IMR-90 (cell line): ENCODE measurements at regions not wholly inside any gene's neighbourhood (a gene's known extent, or its start where the extent isn't known, plus 50 kb on each side); places are given as distances from the start of the nearest gene placed in this dataset.
A peak's percentile ranks its signal among the peaks of the same experiment; 100 is the strongest.

Experiments
- ATAC-seq: fragments of 200-7000 bp; cut with Tn5 transposase; 2 replicates; pipeline ENCODE4 v1.9.1; 2020; ENCODE audit warnings: low read depth, mild to moderate bottlenecking, moderate library complexity
- BruUV-seq: library from RNA; stranded (reverse); fragments of 400-500 nt; replicated peaks from 2 replicates; lab custom pipeline; 2021; lab: Mats Ljungman, UMichigan
- CTCF ChIA-PET: fragments of 300-600 bp; formaldehyde crosslinking; extraction: SDS; loops from one replicate; lab custom pipeline; 2021; ENCODE audit warnings: antibody characterized with exemption; lab: Yijun Ruan, JAX
- POLR2A ChIA-PET: fragments of 300-600 bp; sonication (Branson Sonifier 250); formaldehyde crosslinking; loops from one replicate; lab custom pipeline; 2022; ENCODE audit warnings: antibody characterized with exemption; ENCODE audit not compliant: unreplicated experiment; lab: Charles Lee
- DNase-seq: peaks from one replicate; pipeline ENCODE4 v3.0.0; 2013
- H2AFZ ChIP-seq: replicated peaks from 2 replicates; pipeline ENCODE3; 2013; ENCODE audit warnings: low read length, mild to moderate bottlenecking; ENCODE audit not compliant: poor library complexity
- H2AK5ac ChIP-seq: 2 replicates; pipeline ENCODE4 v1.6.1; 2013; ENCODE audit warnings: low read depth, low read length, inconsistent platforms
- H2AK9ac ChIP-seq: replicated peaks from 2 replicates; pipeline ENCODE3; 2013; ENCODE audit warnings: mild to moderate bottlenecking, low read depth, low read length, moderate library complexity; ENCODE audit not compliant: poor library complexity
- H2BK120ac ChIP-seq: 2 replicates; pipeline ENCODE4 v1.6.1; 2013; ENCODE audit warnings: low read depth, low read length, inconsistent platforms
- H2BK15ac ChIP-seq: 3 replicates; pipeline ENCODE4 v1.6.1; 2013; ENCODE audit warnings: low read depth, low read length, inconsistent platforms
- H2BK20ac ChIP-seq: 2 replicates; pipeline ENCODE4 v1.6.1; 2013; ENCODE audit warnings: low read depth, mild to moderate bottlenecking, inconsistent platforms, low read length, moderate library complexity
- H2BK5ac ChIP-seq: 2 replicates; pipeline ENCODE4 v1.6.1; 2013; ENCODE audit warnings: mild to moderate bottlenecking, low read depth, low read length, inconsistent platforms; ENCODE audit not compliant: poor library complexity, severe bottlenecking
- H3K14ac ChIP-seq: replicated peaks from 2 replicates; pipeline ENCODE4 v1.6.1; 2013; ENCODE audit warnings: low read depth, low read length, inconsistent platforms
- H3K18ac ChIP-seq: 2 replicates; pipeline ENCODE4 v1.6.1; 2013; ENCODE audit warnings: low read depth, low read length, control low read depth
- H3K23ac ChIP-seq: 2 replicates; pipeline ENCODE4 v1.6.1; 2013; ENCODE audit warnings: low read depth, low read length, inconsistent platforms
- H3K27ac ChIP-seq: 2 replicates; pipeline ENCODE4 v1.5.1; 2013; ENCODE audit warnings: mild to moderate bottlenecking, control low read depth, low read length; ENCODE audit not compliant: insufficient read depth
- H3K27me3 ChIP-seq: 2 replicates; pipeline ENCODE4 v1.6.1; 2013; ENCODE audit warnings: low read length; ENCODE audit not compliant: control insufficient read depth, insufficient read depth
- H3K36me3 ChIP-seq: 2 replicates; pipeline ENCODE4 v1.6.1; 2013; ENCODE audit warnings: low read length, mixed read lengths; ENCODE audit not compliant: control insufficient read depth, insufficient read depth
- H3K4ac ChIP-seq: 2 replicates; pipeline ENCODE4 v1.6.1; 2013; ENCODE audit warnings: low read depth, low read length, inconsistent platforms
- H3K4me1 ChIP-seq: 2 replicates; pipeline ENCODE4 v1.6.1; 2013; ENCODE audit warnings: low read length, mixed read lengths; ENCODE audit not compliant: control insufficient read depth, insufficient read depth
- H3K4me2 ChIP-seq: 2 replicates; pipeline ENCODE4 v1.6.1; 2013; ENCODE audit warnings: low read depth, mild to moderate bottlenecking, control low read depth, low read length, moderate library complexity
- H3K4me3 ChIP-seq: 2 replicates; pipeline ENCODE4 v1.5.1; 2013; ENCODE audit warnings: low read depth, mild to moderate bottlenecking, control low read depth, low read length, moderate library complexity; ENCODE audit not compliant: insufficient read depth
- H3K56ac ChIP-seq: 2 replicates; pipeline ENCODE4 v1.6.1; 2013; ENCODE audit warnings: low read length, inconsistent platforms; ENCODE audit not compliant: insufficient read depth; ENCODE audit errors: extremely low read depth
- H3K79me1 ChIP-seq, 2 experiments: 2 replicates each; pipeline ENCODE4 v1.6.1; 2013; ENCODE audit warnings: low read length in 2 of 2, inconsistent platforms in 1 of 2, low read depth in 1 of 2
- H3K9ac ChIP-seq: 2 replicates; pipeline ENCODE4 v1.6.1; 2013; ENCODE audit warnings: low read depth, low read length, control low read depth
- H3K9me1 ChIP-seq: 2 replicates; pipeline ENCODE4 v1.6.1; 2013; ENCODE audit warnings: low read length, inconsistent platforms; ENCODE audit not compliant: insufficient read depth
- H3K9me3 ChIP-seq: 2 replicates; pipeline ENCODE4 v1.6.1; 2013; ENCODE audit warnings: low read length; ENCODE audit not compliant: control insufficient read depth, insufficient read depth
- H4K20me1 ChIP-seq: 2 replicates; pipeline ENCODE4 v1.6.1; 2013; ENCODE audit warnings: low read length, inconsistent platforms; ENCODE audit not compliant: insufficient read depth
- H4K5ac ChIP-seq: 2 replicates; pipeline ENCODE4 v1.6.1; 2013; ENCODE audit warnings: mild to moderate bottlenecking, low read depth, low read length, control low read depth
- H4K8ac ChIP-seq, 2 experiments: 2 replicates each; pipeline ENCODE4 v1.6.1; 2013; ENCODE audit warnings: low read depth in 2 of 2, low read length in 2 of 2, control low read depth in 1 of 2, inconsistent platforms in 1 of 2
- H4K91ac ChIP-seq: 2 replicates; pipeline ENCODE4 v1.6.1; 2013; ENCODE audit warnings: low read depth, low read length, inconsistent platforms; ENCODE audit not compliant: insufficient read depth
- BHLHE40 ChIP-seq: fragments of 150-350 bp; IDR thresholded peaks from 2 replicates; pipeline ENCODE4 v1.6.1; 2016; ENCODE audit warnings: mild to moderate bottlenecking, low read depth, low read length
- CTCF ChIP-seq: conservative IDR thresholded peaks from 2 replicates; pipeline ENCODE4 v1.5.1; 2012; ENCODE audit warnings: mild to moderate bottlenecking, low read depth, low read length, improper control_type of control experiment
- MAZ ChIP-seq: IDR thresholded peaks from 2 replicates; pipeline ENCODE4 v1.6.1; 2012; ENCODE audit warnings: low read depth, mild to moderate bottlenecking, low read length, improper control_type of control experiment, moderate library complexity, borderline replicate concordance
- NFE2L2 ChIP-seq: fragments of 150-350 bp; IDR thresholded peaks from 2 replicates; pipeline ENCODE4 v1.6.1; 2016; ENCODE audit warnings: low read depth, mild to moderate bottlenecking, low read length
- RAD21 ChIP-seq: IDR thresholded peaks from 2 replicates; pipeline ENCODE4 v1.6.1; 2012; ENCODE audit warnings: low read length, improper control_type of control experiment
- RFX5 ChIP-seq: IDR thresholded peaks from 2 replicates; pipeline ENCODE4 v1.8.0; 2012; ENCODE audit warnings: low read depth, mild to moderate bottlenecking, low read length, moderate library complexity
- WGBS, 2 experiments: methylation state at CpG; one replicate each; pipeline versions ENCODE4 v1.1.5 to v1.1.7; 2013; ENCODE audit warnings: missing lambda C conversion rate in 2 of 2; ENCODE audit not compliant: insufficient read length in 1 of 2; ENCODE audit errors: extremely low coverage in 2 of 2; 5-methylcytosine and 5-hydroxymethylcytosine counted together
- dilution Hi-C: fragments of 300-500 bp; cut with HindIII; formaldehyde crosslinking; loops from one replicate; pipeline ENCODE4 v1.14.3; 2018; ENCODE audit warnings: low sequenced_read_pairs; ENCODE audit not compliant: unreplicated experiment
- in situ Hi-C: fragments of 300-500 bp; cut with MboI; formaldehyde crosslinking; loops from 3 replicates; pipeline ENCODE4 v1.14.3; 2019; ENCODE audit warnings: low sequenced_read_pairs, inconsistent platforms, mixed read lengths
- intact Hi-C: fragments of 100-400 bp; cut with micrococcal nuclease; formaldehyde crosslinking; loops from 2 replicates; pipeline ENCODE4 v1.10.0; 2022

- no peak overlapping the region for H2AK5ac ChIP-seq
- in situ Hi-C loops (no loop called here), dilution Hi-C loops (no loop called here), intact Hi-C loops (loop anchor here (5.0 to 10.0 kb wide), 2 partner anchors 122 to 349 kb away; no protein-coding TSS in a partner anchor)
- no peaks in the 10 kb centered on the region for H3K36me3 ChIP-seq
- no peak for TF ChIP-seq BHLHE40
- TF ChIP-seq NFE2L2: no peak
- TF ChIP-seq RFX5: no peak
- no peak for TF ChIP-seq RAD21
- no peak for TF ChIP-seq MAZ
- no peak for TF ChIP-seq CTCF
- ATAC-seq (no peak), DNase-seq (no peak)
- no TSS peak for BruUV-seq
- H4K20me1 ChIP-seq: no peaks in the 10 kb centered on the region
- H2AK9ac ChIP-seq: no peak overlapping the region
- 0 out of 2 replicates have a peak overlapping the region, but pooled peaks have one; percentile 14 for H2BK20ac ChIP-seq
- H4K91ac ChIP-seq: no peak overlapping the region; the same call in 1 of the 2 replicates
- peak overlapping the region; percentile 14; the same call in 1 of the 3 replicates for H2BK15ac ChIP-seq
- H2BK120ac ChIP-seq: 0 out of 2 replicates have a peak overlapping the region, but pooled peaks have one; percentile 22
- H3K56ac ChIP-seq: no peak overlapping the region
- ChIA-PET CTCF (no interaction called here), POLR2A (no interaction called here)
- H3K27me3 ChIP-seq: no peaks in the 10 kb centered on the region
- H4K8ac ChIP-seq: no peak overlapping the region
- H3K9me3 ChIP-seq: no peaks in the 10 kb centered on the region
- no peak overlapping the region for H3K9ac ChIP-seq
- H2AFZ ChIP-seq: no peak overlapping the region
- H3K4ac ChIP-seq: peak overlapping the region; percentile 46
- WGBS, 2 experiments: 100% methylated on average over 3 of the region's 5 CpGs; no CpG with 5 or more reads in 1 of the 2 experiments
- 0 out of 2 replicates have a peak overlapping the region, but pooled peaks have one; percentile 28 for H4K5ac ChIP-seq
- H3K14ac ChIP-seq: no peak overlapping the region
- peak overlapping the region; percentile 36 for H3K18ac ChIP-seq
- no peak overlapping the region for H3K4me2 ChIP-seq
- no peak overlapping the region for H2BK5ac ChIP-seq
- no peak overlapping the region for H3K4me3 ChIP-seq
- H3K9me1 ChIP-seq: no peaks in the 10 kb centered on the region
- H3K27ac ChIP-seq: no peak overlapping the region
- H3K79me1 ChIP-seq: no peaks in the 10 kb centered on the region
- no peak overlapping the region for H3K23ac ChIP-seq
- H3K4me1 ChIP-seq: peaks cover 6% of the 10 kb centered on the region
Observed at GRCh38 chr3:177475356-177475665, 278.0 kb upstream of the TBL1XR1 start.
